GM06990 (cell line): ENCODE measurements at regions not wholly inside any gene's neighbourhood (a gene's known extent, or its start where the extent isn't known, plus 50 kb on each side); places are given as distances from the start of the nearest gene placed in this dataset.

Source experiments
- DNase-seq: peaks from one replicate; pipeline ENCODE4 v3.0.0-alpha.2; 2011; ENCODE audit not compliant: insufficient read length; ENCODE audit errors: extremely low read depth
- H3K27me3 ChIP-seq: replicated peaks from 2 replicates; pipeline ENCODE4 v1.6.0; 2011; ENCODE audit warnings: low read length; ENCODE audit not compliant: control insufficient read depth, insufficient read depth
- H3K36me3 ChIP-seq: 2 replicates; pipeline ENCODE4 v1.5.1; 2011; ENCODE audit warnings: low read length; ENCODE audit not compliant: control insufficient read depth, insufficient read depth
- H3K4me3 ChIP-seq: replicated peaks from 2 replicates; pipeline ENCODE4 v1.5.1; 2011; ENCODE audit warnings: low read depth, mild to moderate bottlenecking, control low read depth, low read length
- TF ChIP-seq, protein P1 (sequence below): IDR thresholded peaks from 2 replicates; pipeline ENCODE4 v1.5.1; 2011; ENCODE audit warnings: low read length, control low read depth, mild to moderate bottlenecking, inconsistent platforms; ENCODE audit not compliant: insufficient read depth, poor library complexity, severe bottlenecking

DNA sequence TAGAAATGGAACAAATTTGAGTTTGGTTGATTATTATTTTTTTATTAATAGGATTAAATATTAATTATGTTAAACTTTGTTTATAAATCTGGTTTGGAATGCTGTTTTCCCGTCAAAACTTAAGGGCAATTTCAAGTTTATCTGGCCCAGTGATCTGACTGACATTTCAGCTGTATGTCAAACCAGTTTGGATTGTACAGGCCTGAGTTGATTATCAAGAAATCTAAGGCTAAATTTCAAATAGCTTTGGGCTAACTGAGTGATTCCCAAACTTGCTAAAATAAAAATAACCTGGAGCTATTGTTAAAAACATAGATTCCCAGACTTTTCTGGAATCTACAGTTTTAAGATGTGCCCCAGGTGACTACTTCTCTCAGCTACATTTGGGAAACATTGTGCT lies 65.9 kb upstream of the SPOPL start:
- H3K27me3 ChIP-seq, result no peaks in the 10 kb centered on the region
- DNase-seq, result no peak
- H3K4me3 ChIP-seq, result no peak overlapping the region
- TF ChIP-seq, protein P1, sequence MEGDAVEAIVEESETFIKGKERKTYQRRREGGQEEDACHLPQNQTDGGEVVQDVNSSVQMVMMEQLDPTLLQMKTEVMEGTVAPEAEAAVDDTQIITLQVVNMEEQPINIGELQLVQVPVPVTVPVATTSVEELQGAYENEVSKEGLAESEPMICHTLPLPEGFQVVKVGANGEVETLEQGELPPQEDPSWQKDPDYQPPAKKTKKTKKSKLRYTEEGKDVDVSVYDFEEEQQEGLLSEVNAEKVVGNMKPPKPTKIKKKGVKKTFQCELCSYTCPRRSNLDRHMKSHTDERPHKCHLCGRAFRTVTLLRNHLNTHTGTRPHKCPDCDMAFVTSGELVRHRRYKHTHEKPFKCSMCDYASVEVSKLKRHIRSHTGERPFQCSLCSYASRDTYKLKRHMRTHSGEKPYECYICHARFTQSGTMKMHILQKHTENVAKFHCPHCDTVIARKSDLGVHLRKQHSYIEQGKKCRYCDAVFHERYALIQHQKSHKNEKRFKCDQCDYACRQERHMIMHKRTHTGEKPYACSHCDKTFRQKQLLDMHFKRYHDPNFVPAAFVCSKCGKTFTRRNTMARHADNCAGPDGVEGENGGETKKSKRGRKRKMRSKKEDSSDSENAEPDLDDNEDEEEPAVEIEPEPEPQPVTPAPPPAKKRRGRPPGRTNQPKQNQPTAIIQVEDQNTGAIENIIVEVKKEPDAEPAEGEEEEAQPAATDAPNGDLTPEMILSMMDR, result no peak
- H3K36me3 ChIP-seq, result no peaks in the 10 kb centered on the region

DNA sequence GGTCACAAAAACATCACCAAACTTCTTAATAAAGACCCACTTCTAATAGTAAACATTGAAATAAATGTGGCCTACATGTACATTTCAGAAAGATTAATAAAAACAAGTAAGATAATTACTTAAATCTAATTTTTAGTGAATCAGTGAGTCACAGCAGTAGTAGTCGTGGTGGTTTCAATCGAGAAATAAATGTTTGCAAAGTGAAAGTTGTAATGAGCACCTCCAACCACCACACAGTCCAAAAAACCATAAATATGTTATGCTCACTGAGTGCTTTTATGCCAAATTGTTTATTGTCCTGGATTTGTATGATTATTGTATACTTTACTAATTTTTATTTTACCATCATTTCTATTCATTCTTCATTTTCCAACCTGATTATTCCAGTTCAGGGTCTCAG lies 61.8 kb upstream of the SPOPL start:
- TF ChIP-seq, protein P1, result no peak
- DNase-seq, result no peak
- no peak overlapping the region for H3K4me3 ChIP-seq

DNA sequence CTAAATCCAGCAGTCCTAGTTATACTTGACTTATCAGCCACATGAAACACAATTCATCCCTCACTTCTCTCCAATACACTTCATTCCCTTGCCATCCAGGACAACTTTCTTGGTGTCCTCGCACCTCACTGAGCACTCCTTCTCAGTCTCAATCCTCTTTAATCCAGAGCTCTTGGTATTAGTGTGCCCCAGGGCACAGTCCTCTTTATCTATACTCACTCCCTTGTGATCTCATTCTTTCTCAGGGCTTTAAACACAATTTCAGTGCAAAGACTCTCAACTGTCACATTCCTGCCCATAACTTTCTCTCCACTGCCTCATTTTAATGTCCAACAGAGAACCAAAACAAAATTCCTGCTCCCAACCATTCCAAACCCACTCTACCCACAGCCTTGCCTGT lies 60.8 kb upstream of the SPOPL start:
- Histone ChIP-seq H3K4me3 (no peak overlapping the region), H3K27me3 (no peaks in the 10 kb centered on the region), H3K36me3 (no peaks in the 10 kb centered on the region)
- DNase-seq, result no peak
- TF ChIP-seq, protein P1, result no peak

More for the DNA sequence above, 61.8 kb upstream of the SPOPL start:
- no peaks in the 10 kb centered on the region for H3K36me3 ChIP-seq
- H3K27me3 ChIP-seq, result no peaks in the 10 kb centered on the region

DNA sequence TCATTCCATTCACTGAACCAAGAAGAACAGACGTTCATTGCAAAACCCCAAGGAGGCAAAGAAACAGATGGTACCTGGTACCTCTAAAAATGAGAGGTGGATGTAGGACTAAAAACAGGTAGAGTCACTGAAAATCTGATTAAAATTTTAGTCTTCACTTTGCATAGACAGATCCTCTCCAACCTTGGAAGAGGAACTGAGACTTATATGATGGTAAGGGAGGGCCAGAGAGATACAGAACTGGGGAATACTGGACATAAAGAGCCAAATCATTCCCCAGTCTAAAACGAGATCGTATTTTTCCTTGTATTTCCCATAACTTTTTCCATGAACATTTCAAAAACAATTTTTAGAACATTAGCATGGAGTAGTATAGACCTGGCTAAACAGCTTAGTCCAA lies 59.7 kb upstream of the SPOPL start:
- TF ChIP-seq, protein P1, result no peak
- Histone ChIP-seq H3K36me3 (no peaks in the 10 kb centered on the region), H3K4me3 (no peak overlapping the region), H3K27me3 (no peaks in the 10 kb centered on the region)
- no peak for DNase-seq

DNA sequence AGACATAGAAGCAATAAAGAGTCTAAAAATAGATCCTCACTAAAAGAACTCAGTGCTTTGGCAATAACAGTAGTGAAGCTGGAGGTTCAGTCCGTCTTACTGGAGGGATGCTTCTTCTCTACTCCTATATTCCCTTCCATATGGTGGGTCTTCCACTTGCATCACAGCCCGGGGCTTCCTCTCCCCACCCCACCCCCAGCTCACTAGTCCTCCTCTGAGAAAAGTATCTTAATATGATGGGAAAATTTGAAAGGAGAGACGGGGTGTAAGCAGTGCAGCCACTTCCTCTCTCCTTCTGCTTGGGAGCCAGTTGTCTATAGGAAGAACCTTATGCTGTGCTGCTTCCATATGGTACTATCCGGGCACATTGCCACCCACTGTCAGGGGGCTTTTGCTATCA lies 57.2 kb upstream of the SPOPL start:
- no peaks in the 10 kb centered on the region for H3K36me3 ChIP-seq
- no peaks in the 10 kb centered on the region for H3K27me3 ChIP-seq
- TF ChIP-seq, protein P1, result no peak
- H3K4me3 ChIP-seq, result no peak overlapping the region
- no peak for DNase-seq

DNA sequence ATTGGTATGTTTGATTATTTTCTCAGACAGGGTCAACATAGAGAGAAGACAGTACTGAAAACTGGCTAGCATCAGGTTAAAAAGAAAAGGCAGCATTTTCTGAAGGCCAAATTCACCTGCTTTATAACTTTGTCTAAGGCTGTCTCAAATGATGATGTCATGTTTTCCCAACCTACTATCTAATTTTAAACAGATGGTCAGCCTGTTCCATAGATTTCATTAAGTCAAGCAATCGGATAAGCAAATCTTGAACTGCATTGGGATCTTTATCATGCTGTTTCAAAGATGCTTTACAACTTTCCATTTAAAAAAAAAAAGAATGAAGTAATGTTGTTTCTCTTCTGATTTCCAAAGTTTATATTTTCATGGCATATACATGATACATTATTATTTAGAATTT lies 56.3 kb upstream of the SPOPL start:
- H3K4me3 ChIP-seq, result no peak overlapping the region
- no peaks in the 10 kb centered on the region for H3K36me3 ChIP-seq
- DNase-seq, result no peak
- TF ChIP-seq, protein P1, result no peak
- no peaks in the 10 kb centered on the region for H3K27me3 ChIP-seq
